ENCODE measurements at regions not wholly inside any gene's neighbourhood (a gene's known extent, or its start where the extent isn't known, plus 50 kb on each side); places are given as distances from the start of the nearest gene placed in this dataset.

DNA sequence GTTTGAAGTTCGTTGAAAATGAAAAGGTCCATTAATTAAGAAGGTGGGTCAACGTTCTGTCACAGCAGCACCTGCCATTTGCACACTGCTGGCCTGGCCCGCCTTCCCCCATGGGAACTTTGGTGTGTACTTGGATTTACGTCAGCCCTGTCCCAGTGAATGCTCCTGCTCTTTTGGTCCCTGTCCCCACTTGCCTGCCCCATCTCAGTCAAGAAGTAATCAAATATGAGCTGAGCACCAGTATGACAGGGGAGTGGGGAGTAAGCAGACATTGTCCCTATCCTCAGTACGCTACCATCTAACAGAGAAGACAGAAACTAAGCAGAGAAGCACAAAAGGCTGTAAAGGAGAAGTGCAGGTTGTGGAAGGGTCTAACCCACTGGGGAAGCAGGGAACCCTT lies 65.1 kb downstream of the SLC4A3 start:
- DNase-seq (ENCODE audit: low spot score): no peak

GRCh38 chr2:219695145-219695709 lies 67.8 kb downstream of the SLC4A3 start:
- DNase-seq (ENCODE audit: low spot score): no peak

GRCh38 chr2:219697811-219698747 lies 70.6 kb downstream of the SLC4A3 start:
- no peak for DNase-seq (ENCODE audit: low spot score)

DNA sequence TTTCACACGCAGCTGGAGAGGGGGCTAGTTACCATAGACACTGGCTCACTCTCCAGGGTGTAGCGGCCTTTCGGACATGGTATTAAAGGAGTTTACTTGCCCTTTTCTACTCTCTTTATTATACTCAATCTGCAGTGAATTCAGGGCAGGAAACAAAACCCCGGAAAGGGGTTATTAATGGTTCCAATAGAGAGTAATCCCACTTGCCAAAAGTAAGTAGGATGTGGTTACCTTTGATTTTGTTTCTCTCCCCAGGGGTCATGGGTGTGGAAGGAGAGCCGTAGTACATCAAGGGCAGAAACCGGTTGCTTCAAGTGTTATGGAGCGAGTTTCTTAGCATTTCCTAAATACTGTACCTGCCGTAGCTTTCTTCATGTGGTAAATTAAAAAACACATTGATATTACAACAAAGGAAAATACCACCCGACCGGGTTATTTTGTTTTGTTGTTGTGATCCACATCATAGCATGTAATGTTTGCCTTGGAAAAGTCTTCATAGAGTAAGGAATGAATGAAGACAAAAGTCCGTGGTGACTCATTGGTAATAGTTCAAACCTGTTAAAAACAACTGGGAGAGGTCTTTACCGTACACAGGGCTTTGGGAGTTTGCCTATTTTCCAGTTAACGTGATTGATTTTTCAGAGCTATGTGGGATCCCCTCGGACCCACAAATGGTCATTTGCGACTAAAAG lies 71.5 kb downstream of the SLC4A3 start:
- DNase-seq (ENCODE audit: low spot score): no peak

DNA sequence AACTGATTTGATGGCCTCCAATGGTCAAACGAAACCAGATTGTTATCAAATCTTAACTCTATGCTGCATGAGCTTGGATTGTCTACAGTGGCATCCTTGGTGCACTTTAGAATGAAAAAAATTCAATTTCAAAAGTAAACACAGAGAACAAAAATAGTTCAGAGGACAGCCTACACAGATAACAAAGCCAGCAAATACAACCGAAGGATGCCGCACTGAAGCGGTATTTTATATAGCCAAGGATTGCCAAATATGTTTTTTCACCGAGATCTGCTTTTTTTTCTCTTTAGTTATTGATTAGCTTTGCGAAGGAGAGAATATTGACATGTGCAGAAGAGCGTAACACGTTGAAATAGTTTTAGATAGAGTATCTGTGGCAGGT lies 72.0 kb downstream of the SLC4A3 start:
- no peak for DNase-seq (ENCODE audit: low spot score)

DNA sequence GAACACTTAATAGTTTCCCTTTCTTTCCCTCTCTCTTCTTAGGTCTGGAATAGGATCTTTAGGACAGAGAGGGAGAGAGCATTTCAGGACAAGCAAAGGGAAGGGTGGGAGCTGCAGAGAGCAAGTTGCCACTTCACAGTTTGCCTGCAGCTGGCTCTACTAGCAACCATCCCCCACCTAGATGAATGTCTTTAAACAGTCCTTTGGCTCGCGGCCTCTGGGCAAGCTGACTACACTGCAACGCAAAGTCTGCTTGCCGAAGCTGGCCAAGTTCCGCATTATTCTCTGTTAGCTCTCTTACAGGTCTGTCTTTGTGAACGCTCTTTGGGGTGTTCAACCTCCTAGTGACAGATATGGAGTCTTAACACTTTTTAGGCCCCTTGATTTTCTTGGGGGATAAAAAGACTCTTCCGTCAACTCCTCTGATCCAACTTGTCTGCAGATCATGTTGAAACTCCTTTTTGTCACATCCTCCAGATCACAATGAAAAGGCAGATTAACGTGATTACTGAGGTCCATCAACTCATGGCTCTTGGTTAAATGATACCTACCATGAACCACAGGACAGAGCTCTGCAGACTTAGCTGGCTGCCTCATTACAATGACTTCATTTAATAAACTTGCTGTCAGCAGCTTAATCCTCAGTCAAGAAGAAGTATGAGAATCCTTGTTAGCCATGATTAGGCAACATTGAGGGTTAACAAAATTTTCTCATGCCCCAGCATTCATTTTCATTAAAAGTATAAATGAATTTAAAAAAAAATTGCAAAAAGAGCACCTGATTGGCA lies 74.6 kb downstream of the SLC4A3 start:
- DNase-seq (ENCODE audit: low spot score): no peak

GRCh38 chr2:219702796-219703545 lies 75.5 kb downstream of the SLC4A3 start:
- no peak for DNase-seq (ENCODE audit: low spot score)

GRCh38 chr2:219704878-219705277 lies 77.4 kb downstream of the SLC4A3 start:
- DNase-seq (ENCODE audit: low spot score): no peak

DNA sequence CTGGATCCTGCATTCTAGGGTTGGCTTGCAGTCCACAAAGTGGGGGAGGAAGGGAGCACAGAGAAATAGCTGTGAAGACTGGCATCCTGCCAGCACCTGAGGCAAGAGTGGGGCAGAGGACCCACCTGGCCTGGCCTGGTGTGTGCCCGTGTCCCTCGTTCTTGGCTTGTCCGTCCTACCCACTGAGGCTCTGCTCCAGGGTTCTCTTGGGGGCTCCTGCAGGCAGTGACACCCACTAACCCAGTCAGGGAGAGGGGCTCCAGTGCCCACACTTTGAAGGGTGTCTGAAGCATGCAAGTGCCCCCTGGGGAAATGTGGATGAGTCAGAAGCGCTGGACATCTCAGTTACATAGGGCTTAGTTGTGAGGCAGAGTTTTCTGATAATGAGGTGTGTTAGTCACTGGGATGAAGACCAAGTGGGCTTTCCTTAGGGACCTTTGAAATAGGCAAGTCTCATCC lies 79.4 kb downstream of the SLC4A3 start:
- DNase-seq (ENCODE audit: low spot score): no peak

DNA sequence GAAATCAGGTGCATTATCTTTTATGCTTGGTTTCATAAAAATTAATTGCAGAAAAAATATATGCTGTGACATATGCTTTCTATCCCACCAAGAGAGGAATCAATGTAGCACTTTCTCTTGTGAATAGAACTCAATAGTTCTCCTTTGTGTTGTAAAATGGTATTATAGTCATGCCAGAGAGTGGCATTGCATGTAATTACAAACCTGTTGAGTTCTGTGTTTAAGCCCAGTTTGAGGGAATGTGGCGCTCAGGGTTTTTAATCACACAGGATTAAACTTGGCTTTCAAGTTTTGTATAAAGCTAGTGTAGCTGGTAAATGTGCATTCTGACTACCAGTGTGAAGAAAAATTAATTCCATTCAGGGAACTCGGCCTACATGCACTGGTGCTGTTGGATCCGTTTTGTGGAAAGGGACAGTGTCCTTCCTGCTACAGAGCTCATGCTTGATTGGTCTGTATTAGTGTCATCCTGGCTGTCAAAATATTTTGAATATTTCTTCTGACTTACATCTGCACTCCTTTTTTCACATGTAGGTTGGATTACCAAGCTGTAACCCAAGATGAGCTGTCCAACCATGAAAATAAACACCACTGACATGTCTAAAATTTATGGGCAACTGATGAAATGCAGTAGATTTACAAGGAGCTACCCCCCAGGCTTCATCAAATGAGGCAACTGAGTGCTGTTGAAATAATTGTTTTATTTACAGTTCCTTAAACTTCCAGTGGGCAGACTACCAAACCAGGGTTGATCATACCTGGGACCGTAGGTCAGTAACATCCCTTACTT lies 80.3 kb downstream of the SLC4A3 start:
- no peak for DNase-seq (ENCODE audit: low spot score)

DNA sequence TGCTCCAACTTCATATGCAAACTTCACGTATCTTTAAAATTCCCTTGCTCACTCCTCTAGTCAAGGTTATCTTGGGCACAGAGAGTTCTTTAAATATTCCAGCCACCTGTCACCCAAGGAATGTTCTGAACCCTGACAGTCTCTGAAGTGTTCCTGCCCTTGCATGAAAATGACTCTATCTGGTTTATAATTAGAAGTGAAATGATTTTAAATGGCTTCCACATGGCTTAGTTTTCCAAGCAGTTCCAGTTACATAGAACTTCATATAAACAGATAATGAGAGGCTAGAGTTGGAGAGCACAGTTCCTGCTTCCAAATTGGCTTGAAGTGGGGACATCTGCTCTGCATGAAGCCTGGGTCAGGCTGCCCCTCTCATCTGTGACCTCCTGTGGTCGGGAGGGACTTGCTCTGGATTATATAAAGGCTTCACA lies 81.9 kb downstream of the SLC4A3 start:
- no peak for DNase-seq (ENCODE audit: low spot score)

GRCh38 chr2:219713110-219713509 lies 85.7 kb downstream of the SLC4A3 start:
- DNase-seq (ENCODE audit: low spot score): peak; percentile 51

- DNase-seq (ENCODE audit: low spot score): no peak
These were observed 87.4 kb downstream of the SLC4A3 start for GRCh38 chr2:219714681-219715400.

- no peak for DNase-seq (ENCODE audit: low spot score)
These were observed 90.6 kb downstream of the SLC4A3 start for GRCh38 chr2:219718066-219718465.

DNA sequence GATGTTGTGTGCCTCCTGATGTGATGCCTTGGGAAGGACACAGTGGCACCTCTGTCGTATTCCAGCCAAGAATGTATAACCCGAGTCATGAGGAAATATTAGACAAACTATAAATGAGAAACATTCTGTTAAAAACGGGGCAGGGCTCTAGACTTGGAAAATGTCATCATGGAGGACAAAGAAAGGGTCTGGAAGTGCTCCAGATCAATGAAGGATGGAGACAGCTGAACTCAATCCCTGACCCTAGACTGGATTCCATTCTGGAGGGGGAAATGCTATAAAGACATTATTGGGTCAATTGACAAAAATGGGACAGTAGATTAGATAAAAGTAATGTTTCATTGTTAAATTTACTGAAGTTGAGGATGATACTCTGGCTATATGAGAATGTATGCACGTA lies 92.1 kb downstream of the SLC4A3 start:
- DNase-seq (ENCODE audit: low spot score): no peak

DNA sequence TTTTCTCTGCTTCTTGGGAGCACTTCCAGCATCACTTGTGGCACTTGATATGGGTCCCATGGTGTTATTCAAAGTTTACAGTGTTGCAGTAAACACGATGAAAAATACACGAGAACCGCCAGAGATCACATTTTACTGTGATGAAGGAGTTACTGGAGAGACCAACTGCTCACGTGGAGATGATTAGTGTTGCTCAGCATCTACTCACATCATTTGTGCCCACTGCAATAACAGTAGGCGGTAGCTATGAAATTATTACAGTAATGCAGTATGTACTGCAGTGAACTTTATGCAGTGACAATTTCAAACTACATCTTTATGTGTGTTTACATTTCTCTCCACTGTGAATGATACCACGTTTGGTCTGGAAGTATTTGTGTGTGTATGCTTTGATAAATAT lies 93.5 kb downstream of the SLC4A3 start:
- no peak for DNase-seq (ENCODE audit: low spot score)

GRCh38 chr2:219722276-219722879 lies 94.9 kb downstream of the SLC4A3 start:
- DNase-seq (ENCODE audit: low spot score): peak; percentile 35

DNA sequence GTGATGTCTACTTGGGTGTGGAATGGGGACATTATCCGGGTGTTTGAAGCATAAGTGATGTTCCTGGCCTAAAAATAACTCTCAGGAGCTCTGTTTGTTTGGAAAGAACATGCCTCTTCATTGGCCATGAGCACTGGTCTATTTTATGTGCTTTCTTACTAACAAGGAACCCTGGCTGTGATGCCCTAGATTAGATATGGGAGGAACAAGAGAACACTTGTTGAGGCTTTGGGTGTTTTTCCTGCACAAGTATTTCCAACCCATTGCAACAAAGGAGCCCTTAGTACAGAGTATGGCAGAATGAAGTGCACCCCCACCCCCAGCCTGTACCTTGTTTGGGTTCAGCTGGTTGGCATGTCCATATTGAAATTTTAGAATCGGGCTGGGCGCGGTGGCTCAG lies 95.9 kb downstream of the SLC4A3 start:
- no peak for DNase-seq (ENCODE audit: low spot score)

- DNase-seq (ENCODE audit: low spot score): no peak
These were observed 97.2 kb downstream of the SLC4A3 start for GRCh38 chr2:219724628-219725027.
